ENCODE measurements at regions not wholly inside any gene's neighbourhood (a gene's known extent, or its start where the extent isn't known, plus 50 kb on each side); places are given as distances from the start of the nearest gene placed in this dataset.

GRCh38 chr1:216805233-216805632, 82.0 kb upstream of the ESRRG start:
- DNase-seq (no peak), ATAC-seq (ENCODE audit: low FRiP score) (no peak)
- Histone ChIP-seq H3K36me3 (ENCODE audit: control insufficient read depth in 1 of 2, insufficient read depth in 2 of 2, low read length in 1 of 2) (no peaks in the 10 kb centered on the region), H3K27me3 (ENCODE audit: control insufficient read depth in 1 of 2, insufficient read depth in 2 of 2, low read length in 1 of 2) (no peaks in the 10 kb centered on the region), H3K4me1 (ENCODE audit: control insufficient read depth in 1 of 2, insufficient read depth in 2 of 2, low read length in 2 of 2) (no peaks in the 10 kb centered on the region), H3K4me3 (ENCODE audit: low read length in 2 of 2) (no peak overlapping the region), H3K9me3 (ENCODE audit: control insufficient read depth, low read length) (no peaks in the 10 kb centered on the region), H3K27ac (ENCODE audit: low read depth in 1 of 2, low read length in 2 of 2) (no peak overlapping the region)
- 62 to 69% methylated on average over 5 of the region's 5 CpGs for WGBS, 2 donors
- intact Hi-C loops (cut with DNase I) = no loop called here

GRCh38 chr1:216804111-216804510, 80.9 kb upstream of the ESRRG start:
- no peaks in the 10 kb centered on the region for H3K27me3 ChIP-seq (ENCODE audit: control insufficient read depth in 1 of 2, insufficient read depth in 2 of 2, low read length in 1 of 2)
- intact Hi-C loops (cut with DNase I) = no loop called here
- H3K9me3 ChIP-seq (ENCODE audit: control insufficient read depth, low read length) = no peaks in the 10 kb centered on the region
- no peak for DNase-seq
- H3K4me3 ChIP-seq (ENCODE audit: low read length in 2 of 2) = no peak overlapping the region
- ATAC-seq (ENCODE audit: low FRiP score) = no peak
- no peak overlapping the region for H3K27ac ChIP-seq (ENCODE audit: low read depth in 1 of 2, low read length in 2 of 2)
- no peaks in the 10 kb centered on the region for H3K4me1 ChIP-seq (ENCODE audit: control insufficient read depth in 1 of 2, insufficient read depth in 2 of 2, low read length in 2 of 2)
- WGBS, 2 donors = 55 to 58% methylated on average over 7 of the region's 7 CpGs
- no peaks in the 10 kb centered on the region for H3K36me3 ChIP-seq (ENCODE audit: control insufficient read depth in 1 of 2, insufficient read depth in 2 of 2, low read length in 1 of 2)

GRCh38 chr1:216794586-216794985, 71.4 kb upstream of the ESRRG start:
- DNase-seq = no peak
- no peaks in the 10 kb centered on the region for H3K36me3 ChIP-seq (ENCODE audit: control insufficient read depth in 1 of 2, insufficient read depth in 2 of 2, low read length in 1 of 2)
- no peaks in the 10 kb centered on the region for H3K4me1 ChIP-seq (ENCODE audit: control insufficient read depth in 1 of 2, insufficient read depth in 2 of 2, low read length in 2 of 2)
- ATAC-seq (ENCODE audit: low FRiP score) = no peak
- H3K27ac ChIP-seq (ENCODE audit: low read depth in 1 of 2, low read length in 2 of 2) = no peak overlapping the region
- no peak overlapping the region for H3K4me3 ChIP-seq (ENCODE audit: low read length in 2 of 2)
- intact Hi-C loops (cut with DNase I) = no loop called here
- no peaks in the 10 kb centered on the region for H3K9me3 ChIP-seq (ENCODE audit: control insufficient read depth, low read length)
- no peaks in the 10 kb centered on the region for H3K27me3 ChIP-seq (ENCODE audit: control insufficient read depth in 1 of 2, insufficient read depth in 2 of 2, low read length in 1 of 2)

- no peak overlapping the region for H3K27ac ChIP-seq (ENCODE audit: low read depth in 1 of 2, low read length in 2 of 2)
- 85 to 88% methylated on average over 4 of the region's 4 CpGs for WGBS, 2 donors
- H3K27me3 ChIP-seq (ENCODE audit: control insufficient read depth in 1 of 2, insufficient read depth in 2 of 2, low read length in 1 of 2) = no peaks in the 10 kb centered on the region
- H3K4me1 ChIP-seq (ENCODE audit: control insufficient read depth in 1 of 2, insufficient read depth in 2 of 2, low read length in 2 of 2) = no peaks in the 10 kb centered on the region
- intact Hi-C loops (cut with DNase I) = no loop called here
- DNase-seq = no peak
- no peak overlapping the region for H3K4me3 ChIP-seq (ENCODE audit: low read length in 2 of 2)
- H3K9me3 ChIP-seq (ENCODE audit: control insufficient read depth, low read length) = no peaks in the 10 kb centered on the region
- ATAC-seq (ENCODE audit: low FRiP score) = peak; percentile 13
- H3K36me3 ChIP-seq (ENCODE audit: control insufficient read depth in 1 of 2, insufficient read depth in 2 of 2, low read length in 1 of 2) = no peaks in the 10 kb centered on the region
Measured at GRCh38 chr1:216793973-216794372, 70.7 kb upstream of the ESRRG start.

- no peaks in the 10 kb centered on the region for H3K27me3 ChIP-seq (ENCODE audit: control insufficient read depth in 1 of 2, insufficient read depth in 2 of 2, low read length in 1 of 2)
- H3K4me1 ChIP-seq (ENCODE audit: control insufficient read depth in 1 of 2, insufficient read depth in 2 of 2, low read length in 2 of 2) = no peaks in the 10 kb centered on the region
- H3K27ac ChIP-seq (ENCODE audit: low read depth in 1 of 2, low read length in 2 of 2) = no peak overlapping the region
- ATAC-seq (ENCODE audit: low FRiP score) (no peak), DNase-seq (no peak)
- no peaks in the 10 kb centered on the region for H3K9me3 ChIP-seq (ENCODE audit: control insufficient read depth, low read length)
- intact Hi-C loops (cut with DNase I) = no loop called here
- no peak overlapping the region for H3K4me3 ChIP-seq (ENCODE audit: low read length in 2 of 2)
- H3K36me3 ChIP-seq (ENCODE audit: control insufficient read depth in 1 of 2, insufficient read depth in 2 of 2, low read length in 1 of 2) = no peaks in the 10 kb centered on the region
Measured at GRCh38 chr1:216793303-216793702, 70.1 kb upstream of the ESRRG start.

- H3K27me3 ChIP-seq (ENCODE audit: control insufficient read depth in 1 of 2, insufficient read depth in 2 of 2, low read length in 1 of 2) = no peaks in the 10 kb centered on the region
- intact Hi-C loops (cut with DNase I) = no loop called here
- ATAC-seq (ENCODE audit: low FRiP score) (no peak), DNase-seq (no peak)
- H3K36me3 ChIP-seq (ENCODE audit: control insufficient read depth in 1 of 2, insufficient read depth in 2 of 2, low read length in 1 of 2) = no peaks in the 10 kb centered on the region
- no peak overlapping the region for H3K27ac ChIP-seq (ENCODE audit: low read depth in 1 of 2, low read length in 2 of 2)
- no peaks in the 10 kb centered on the region for H3K9me3 ChIP-seq (ENCODE audit: control insufficient read depth, low read length)
- peaks cover 0 to 3% of the 10 kb centered on the region in 2 donors for H3K4me1 ChIP-seq (ENCODE audit: control insufficient read depth in 1 of 2, insufficient read depth in 2 of 2, low read length in 2 of 2)
- H3K4me3 ChIP-seq (ENCODE audit: low read length in 2 of 2) = no peak overlapping the region
- 94 to 97% methylated on average over 1 of the region's 1 CpG for WGBS, 2 donors
Measured at GRCh38 chr1:216788671-216789070, 65.4 kb upstream of the ESRRG start.

- H3K9me3 ChIP-seq (ENCODE audit: control insufficient read depth, low read length) = no peaks in the 10 kb centered on the region
- no peaks in the 10 kb centered on the region for H3K36me3 ChIP-seq (ENCODE audit: control insufficient read depth in 1 of 2, insufficient read depth in 2 of 2, low read length in 1 of 2)
- no peak for ATAC-seq (ENCODE audit: low FRiP score)
- no peaks in the 10 kb centered on the region for H3K27me3 ChIP-seq (ENCODE audit: control insufficient read depth in 1 of 2, insufficient read depth in 2 of 2, low read length in 1 of 2)
- H3K4me3 ChIP-seq (ENCODE audit: low read length in 2 of 2) = peak overlapping the region in 1 of 2 donors; percentile 10
- WGBS, 2 donors = 17 to 29% methylated on average over 4 of the region's 4 CpGs
- intact Hi-C loops (cut with DNase I) = no loop called here
- no peak for DNase-seq
- H3K27ac ChIP-seq (ENCODE audit: low read depth in 1 of 2, low read length in 2 of 2) = no peak overlapping the region
- H3K4me1 ChIP-seq (ENCODE audit: control insufficient read depth in 1 of 2, insufficient read depth in 2 of 2, low read length in 2 of 2) = peaks cover 0 to 3% of the 10 kb centered on the region in 2 donors
Measured at GRCh38 chr1:216785737-216786136, 62.5 kb upstream of the ESRRG start.

GRCh38 chr1:216785221-216785620, 62.0 kb upstream of the ESRRG start:
- peak overlapping the region in 1 of 2 donors; percentile 33 for H3K27ac ChIP-seq (ENCODE audit: low read depth in 1 of 2, low read length in 2 of 2)
- DNase-seq = no peak
- H3K27me3 ChIP-seq (ENCODE audit: control insufficient read depth in 1 of 2, insufficient read depth in 2 of 2, low read length in 1 of 2) = no peaks in the 10 kb centered on the region
- WGBS, 2 donors = 59 to 60% methylated on average over 3 of the region's 3 CpGs
- ATAC-seq (ENCODE audit: low FRiP score) = no peak
- H3K4me3 ChIP-seq (ENCODE audit: low read length in 2 of 2) = no peak overlapping the region
- no peaks in the 10 kb centered on the region for H3K36me3 ChIP-seq (ENCODE audit: control insufficient read depth in 1 of 2, insufficient read depth in 2 of 2, low read length in 1 of 2)
- no peaks in the 10 kb centered on the region for H3K9me3 ChIP-seq (ENCODE audit: control insufficient read depth, low read length)
- intact Hi-C loops (cut with DNase I) = no loop called here
- peaks cover 0 to 3% of the 10 kb centered on the region in 2 donors for H3K4me1 ChIP-seq (ENCODE audit: control insufficient read depth in 1 of 2, insufficient read depth in 2 of 2, low read length in 2 of 2)

GRCh38 chr1:216779686-216780085, 56.5 kb upstream of the ESRRG start:
- H3K4me1 ChIP-seq (ENCODE audit: control insufficient read depth in 1 of 2, insufficient read depth in 2 of 2, low read length in 2 of 2) = no peaks in the 10 kb centered on the region
- no peaks in the 10 kb centered on the region for H3K9me3 ChIP-seq (ENCODE audit: control insufficient read depth, low read length)
- DNase-seq (no peak), ATAC-seq (ENCODE audit: low FRiP score) (no peak)
- no peaks in the 10 kb centered on the region for H3K27me3 ChIP-seq (ENCODE audit: control insufficient read depth in 1 of 2, insufficient read depth in 2 of 2, low read length in 1 of 2)
- intact Hi-C loops (cut with DNase I) = no loop called here
- H3K36me3 ChIP-seq (ENCODE audit: control insufficient read depth in 1 of 2, insufficient read depth in 2 of 2, low read length in 1 of 2) = no peaks in the 10 kb centered on the region
- no peak overlapping the region for H3K27ac ChIP-seq (ENCODE audit: low read depth in 1 of 2, low read length in 2 of 2)
- no peak overlapping the region for H3K4me3 ChIP-seq (ENCODE audit: low read length in 2 of 2)

Measured in aorta (tissue), 5 donors.